ENCODE measurements at regions not wholly inside any gene's neighbourhood (a gene's known extent, or its start where the extent isn't known, plus 50 kb on each side); places are given as distances from the start of the nearest gene placed in this dataset.

DNA sequence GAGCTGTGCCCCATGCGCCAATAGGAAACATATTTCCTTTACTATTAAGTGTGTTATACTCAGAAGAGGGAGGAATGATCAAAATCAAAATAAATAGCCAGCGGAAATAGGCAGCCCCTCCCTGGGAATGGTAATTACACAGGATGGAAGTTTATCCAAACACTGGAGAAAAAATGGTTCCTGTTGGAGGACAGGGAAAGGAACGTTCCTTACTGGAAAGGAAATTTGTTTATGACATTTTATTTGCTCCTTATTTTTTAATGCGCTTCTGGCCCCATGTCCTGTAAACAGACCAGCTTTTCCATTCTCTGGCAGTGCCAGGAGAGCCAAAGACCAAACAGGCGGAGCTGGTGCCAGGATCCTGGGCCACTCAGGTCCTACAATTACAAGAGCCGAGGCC, 273.7 kb downstream of the SOX9 start:
- no peak for DNase-seq

DNA sequence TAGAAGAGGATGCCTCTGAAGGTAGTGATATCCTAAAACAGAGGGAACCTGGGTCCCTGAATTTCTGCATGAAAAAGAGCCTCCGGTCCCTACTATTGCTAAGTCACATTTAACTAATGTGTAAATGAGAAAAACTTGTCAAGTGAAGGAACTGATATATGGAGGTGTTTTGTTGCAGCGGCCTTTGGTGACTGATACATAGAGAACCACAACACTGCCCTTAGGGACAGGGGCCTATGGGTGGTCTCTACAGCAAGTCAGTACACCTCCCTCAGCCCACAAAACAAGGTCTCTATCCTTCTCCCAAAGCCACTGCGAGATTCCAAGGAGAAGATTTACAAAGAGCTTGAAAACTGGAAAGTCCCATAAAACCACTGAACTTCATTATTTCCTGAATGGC, 275.3 kb downstream of the SOX9 start:
- DNase-seq, result no peak

DNA sequence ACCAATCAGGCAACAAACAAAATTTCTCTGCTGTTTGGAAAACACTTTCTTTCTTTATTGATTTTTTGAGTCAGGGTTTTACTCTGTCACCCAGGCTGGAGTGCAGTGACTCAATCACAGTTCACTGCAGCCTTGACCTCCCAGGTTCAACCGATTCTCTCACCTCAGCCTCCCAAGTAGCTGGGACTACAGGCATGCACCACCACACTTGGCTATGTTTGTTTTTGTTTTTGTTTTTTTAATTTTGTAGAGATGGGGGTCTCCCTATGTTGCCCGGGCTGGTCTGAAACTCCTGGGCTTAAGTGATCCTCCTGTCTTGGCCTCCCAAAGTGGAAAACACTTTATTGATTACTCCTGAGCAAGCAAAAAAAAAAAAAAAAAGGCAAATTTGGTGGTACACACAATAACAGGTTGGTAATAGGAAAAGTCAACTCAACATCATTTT, 276.4 kb downstream of the SOX9 start:
- no peak for DNase-seq

DNA sequence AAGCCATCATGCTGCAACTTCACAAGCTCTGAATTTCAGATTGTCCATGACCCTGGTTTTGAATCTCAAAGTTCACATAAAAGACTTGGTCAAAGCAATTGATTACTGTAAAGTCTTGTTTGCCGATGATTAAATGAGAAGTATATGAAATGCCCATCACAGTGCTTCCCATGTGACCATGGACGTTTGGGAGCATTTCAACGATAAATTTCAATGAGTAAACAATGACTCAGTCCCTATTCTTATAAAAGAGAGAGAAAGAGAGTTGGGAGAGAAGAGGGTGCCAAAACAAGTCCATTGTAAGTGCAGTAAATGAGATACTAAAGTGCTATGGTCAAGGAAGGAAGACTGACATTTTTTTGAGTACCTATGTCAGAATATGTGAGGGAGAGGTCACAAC, 276.9 kb downstream of the SOX9 start:
- no peak for DNase-seq

DNA sequence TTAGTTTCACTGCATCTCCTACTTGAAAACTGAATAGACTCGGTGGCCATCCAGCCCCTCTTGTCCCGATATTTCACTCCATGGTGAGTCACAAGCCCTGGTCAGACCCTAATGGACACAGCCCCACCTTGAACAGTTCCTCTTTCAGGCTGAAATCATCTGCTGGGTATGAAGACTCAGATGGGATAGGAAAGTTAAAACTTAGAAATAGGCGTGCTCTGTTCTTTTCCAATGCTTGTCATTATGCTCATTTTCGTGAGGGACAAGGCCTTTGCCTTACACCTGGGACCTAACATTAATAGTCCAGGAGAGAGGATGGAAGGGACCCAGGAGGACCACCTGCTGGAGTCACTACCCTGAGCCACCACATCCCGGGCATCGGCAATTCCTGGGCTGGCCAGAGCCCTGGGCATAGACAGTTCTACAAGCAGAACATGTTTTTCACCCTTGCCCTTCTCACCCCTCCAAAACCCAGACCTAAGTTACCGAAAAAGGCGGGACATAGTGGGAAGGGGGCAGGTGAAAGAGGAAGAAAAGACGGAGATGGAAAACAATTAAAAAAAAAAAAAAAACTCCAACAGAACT, 278.3 kb downstream of the SOX9 start:
- no peak for DNase-seq

DNA sequence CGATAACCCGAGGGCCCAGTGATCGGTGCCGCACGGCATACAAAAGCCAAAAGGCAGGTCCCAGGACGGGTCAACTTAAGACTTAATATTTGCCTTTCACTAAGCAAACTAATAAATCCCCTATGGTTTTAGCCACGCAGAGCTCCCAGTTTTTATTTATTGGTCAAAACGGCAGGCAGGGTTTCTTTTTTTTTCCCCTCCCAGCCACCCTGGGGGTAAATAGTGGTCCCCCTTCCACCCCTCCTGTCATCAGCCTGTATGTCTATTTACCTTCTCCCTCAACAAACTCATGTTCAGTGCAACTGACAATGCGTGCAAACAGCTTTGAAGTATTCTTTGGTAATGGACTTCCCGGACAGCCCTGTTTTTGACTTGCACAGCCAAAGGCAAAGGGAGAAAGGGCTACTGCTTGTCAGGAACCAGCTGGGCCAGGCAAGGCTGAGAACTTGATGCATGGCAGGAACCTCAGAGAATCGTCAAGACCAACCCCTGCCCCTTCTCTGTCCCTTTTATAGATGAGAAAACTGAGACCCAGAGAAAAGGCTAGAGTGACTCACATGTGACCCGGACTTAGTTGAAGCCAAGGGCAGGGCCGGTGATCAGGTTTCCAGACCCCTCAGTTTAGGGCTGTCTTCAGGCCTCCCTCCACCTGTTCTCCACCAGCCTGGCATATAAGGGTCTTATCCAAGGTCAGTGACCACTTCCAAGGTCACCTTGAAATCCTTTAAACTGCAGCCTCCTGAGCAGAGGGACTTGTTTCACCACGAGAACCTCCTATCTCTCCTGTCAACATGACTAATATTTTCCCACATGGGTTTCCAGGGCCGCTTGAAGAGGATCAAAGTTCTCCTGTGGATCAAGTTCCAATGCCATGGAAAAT, 279.0 kb downstream of the SOX9 start:
- no peak for DNase-seq

DNA sequence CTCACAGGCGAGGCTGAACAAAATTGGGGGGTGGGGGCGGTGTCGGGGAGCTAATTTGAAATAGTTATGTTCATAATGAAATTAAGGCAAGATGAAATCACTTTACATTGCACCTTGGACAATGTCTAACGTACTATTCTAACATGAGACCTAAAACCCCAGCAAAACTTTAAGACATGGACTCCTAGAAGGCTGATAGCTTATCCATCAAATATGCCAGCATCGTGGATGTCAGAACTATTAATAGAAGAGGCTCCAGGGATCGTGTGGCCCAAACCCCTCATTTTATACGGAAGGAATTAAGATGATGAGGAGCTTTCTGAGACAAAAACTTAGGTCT, 279.6 kb downstream of the SOX9 start:
- DNase-seq, result no peak

DNA sequence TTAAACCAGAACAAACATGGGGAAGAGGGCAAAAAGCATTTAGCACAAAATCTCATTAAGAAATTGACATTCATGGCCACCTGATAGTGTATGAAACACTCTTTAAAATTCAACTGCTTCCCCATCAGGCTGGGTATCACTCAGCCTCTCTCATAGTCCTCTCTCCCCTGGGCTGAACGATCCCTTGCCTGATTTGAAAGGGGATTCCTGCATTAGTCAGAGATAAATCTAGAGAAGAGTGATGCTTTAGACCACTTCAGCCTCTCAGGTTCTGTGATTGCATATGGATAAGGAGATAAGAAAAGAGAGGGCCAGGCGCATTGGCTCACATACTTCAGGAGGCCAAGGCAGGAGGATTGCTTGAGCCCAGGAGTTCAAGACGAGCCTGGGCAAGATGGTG, 280.0 kb downstream of the SOX9 start:
- no peak for DNase-seq

DNA sequence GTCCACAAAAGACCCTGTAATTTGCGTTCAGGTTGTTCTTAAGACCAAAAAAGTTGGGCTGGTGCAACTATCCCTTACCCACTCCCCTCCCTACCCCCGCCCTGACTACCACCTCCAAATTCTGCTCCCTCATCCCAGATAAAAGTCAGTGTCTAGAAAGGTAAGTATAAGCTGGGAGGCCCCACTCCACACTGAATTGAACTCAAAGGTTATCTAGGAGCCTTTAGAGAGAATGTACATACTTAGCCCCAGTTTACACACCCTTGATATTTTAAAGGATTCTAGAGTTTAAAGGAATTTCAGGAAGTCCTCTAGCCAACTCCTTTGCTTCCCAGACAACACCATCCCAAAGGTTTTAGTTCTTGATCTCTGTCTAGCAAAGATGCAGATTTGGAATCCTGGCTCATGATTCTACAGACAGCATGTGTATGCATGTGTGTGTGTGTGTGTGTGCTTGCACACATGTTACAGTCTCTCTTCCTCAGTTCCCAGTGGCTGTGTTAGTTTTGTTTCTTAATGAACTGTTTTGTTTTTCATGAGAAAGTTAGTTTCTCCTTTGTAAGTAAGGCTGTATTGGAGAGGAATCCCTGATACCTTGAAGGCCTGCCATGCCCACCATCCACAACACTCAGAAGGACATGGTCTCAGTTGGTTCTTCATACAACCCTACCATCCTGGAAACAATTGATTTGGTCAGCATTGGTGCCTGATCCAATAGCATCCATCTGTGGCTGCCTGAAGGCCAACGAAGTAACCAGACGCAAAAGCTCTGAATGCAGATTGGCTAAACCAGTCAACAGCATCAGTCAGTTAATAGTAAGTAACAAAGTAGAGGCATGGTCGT, 281.3 kb downstream of the SOX9 start:
- no peak for DNase-seq

DNA sequence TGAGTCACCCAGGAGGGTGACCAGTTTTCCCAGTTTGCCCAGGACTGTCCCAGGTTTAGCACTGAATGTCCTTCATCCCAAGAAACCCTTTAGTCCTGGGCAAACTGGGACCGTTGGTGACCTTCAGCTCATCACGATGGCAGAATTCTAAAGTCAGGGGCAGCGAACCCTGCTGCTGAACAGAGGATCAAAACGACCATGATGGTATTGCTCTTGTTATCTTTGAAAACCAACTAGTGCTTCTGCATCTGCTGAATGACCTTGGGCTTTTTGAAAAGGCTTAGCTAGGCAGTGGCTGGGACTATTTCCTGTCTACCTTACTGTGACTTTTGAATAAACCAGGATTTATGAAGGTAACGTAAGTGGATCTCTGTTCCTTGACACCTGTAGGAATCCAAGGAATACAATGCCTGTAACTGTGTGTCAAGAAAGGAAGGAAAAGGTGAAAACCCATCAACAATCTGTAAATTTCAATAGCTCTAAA, 281.9 kb downstream of the SOX9 start:
- no peak for DNase-seq

DNA sequence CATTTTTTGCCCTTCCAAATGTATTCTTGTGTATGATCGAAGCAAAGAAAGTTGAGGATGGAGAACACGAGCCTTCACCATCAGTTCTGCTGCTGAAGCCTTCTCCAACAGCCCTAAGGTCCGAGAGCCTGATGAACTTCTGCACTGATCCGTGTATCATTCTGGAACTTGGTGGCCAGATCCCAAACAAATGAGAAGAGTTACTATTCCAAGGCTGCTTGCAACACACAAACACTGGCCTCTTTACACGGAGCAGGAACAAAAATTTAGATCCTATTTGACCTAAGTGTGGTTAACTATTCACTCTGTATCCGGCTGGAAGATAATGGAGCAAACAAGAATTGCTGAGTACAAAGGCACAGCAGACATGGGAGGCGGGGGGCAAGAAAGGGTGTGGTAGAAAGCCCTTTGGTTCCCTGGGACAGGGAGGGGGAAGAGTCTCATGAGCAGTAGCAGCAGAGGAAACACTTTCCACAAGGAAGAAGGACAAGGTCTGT, 282.9 kb downstream of the SOX9 start:
- DNase-seq, result no peak

DNA sequence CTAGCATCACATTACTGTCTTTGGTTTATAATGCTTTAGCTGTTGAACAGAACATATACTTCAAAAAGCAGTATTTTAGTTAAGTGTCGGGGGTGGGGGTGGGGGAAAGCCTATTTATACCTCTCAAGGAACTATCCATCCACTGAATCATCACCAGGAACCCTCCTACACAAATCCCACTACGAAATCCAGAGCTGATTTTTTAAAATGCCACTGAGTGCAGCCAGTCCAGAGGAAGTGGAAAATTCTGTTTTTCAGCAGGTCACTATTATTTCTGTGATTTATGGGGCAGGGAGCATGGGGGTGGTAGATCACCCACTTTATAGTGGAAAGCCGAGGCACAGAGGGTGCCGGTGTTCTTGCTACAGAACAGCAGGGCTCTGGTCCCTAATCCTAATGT, 284.1 kb downstream of the SOX9 start:
- peak; percentile 45 for DNase-seq

DNA sequence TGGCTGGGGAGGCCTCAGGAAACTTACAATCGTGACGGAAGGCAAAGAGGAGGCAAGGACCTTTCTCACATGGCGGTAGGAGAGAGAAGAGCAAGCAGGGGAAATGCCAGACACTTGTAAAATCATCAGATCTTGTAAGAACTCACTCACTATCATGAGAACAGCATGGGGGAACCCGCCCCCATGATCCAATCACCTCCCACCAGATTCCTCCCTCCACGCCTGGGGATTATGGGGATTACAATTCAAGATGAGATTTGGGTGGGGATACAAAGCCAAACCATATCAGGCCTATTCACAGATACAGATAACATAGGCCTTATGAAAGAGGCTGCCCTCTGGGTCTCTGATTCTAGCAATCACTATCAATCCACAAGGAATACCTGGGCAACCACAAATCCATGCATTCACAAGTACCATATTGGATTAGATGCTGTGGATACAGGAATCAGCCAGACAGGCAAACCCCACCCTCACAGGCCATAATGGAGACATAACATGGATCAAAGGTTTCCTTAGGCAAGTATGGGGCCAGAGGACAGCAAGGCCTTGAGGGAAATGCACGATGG, 284.9 kb downstream of the SOX9 start:
- DNase-seq, result no peak

DNA sequence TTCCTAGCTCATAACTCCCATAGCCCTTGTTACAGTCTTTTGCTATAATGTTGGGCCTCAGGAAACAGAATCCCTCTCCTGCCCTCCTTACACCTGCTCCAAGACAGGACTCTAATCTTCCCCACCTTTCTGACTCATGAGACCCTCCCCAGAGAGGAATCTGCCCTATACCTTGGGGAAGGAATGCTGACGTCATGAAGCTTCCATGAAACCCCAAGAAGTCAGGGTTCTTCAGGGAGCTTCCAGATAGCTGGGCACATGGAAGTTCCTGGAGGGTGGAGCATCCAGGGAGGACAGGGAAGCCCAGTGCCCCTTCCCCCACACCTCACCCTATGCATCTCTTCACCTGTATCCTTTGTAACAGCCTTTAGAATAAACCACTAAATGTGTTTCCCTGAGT, 285.7 kb downstream of the SOX9 start:
- DNase-seq, result no peak

DNA sequence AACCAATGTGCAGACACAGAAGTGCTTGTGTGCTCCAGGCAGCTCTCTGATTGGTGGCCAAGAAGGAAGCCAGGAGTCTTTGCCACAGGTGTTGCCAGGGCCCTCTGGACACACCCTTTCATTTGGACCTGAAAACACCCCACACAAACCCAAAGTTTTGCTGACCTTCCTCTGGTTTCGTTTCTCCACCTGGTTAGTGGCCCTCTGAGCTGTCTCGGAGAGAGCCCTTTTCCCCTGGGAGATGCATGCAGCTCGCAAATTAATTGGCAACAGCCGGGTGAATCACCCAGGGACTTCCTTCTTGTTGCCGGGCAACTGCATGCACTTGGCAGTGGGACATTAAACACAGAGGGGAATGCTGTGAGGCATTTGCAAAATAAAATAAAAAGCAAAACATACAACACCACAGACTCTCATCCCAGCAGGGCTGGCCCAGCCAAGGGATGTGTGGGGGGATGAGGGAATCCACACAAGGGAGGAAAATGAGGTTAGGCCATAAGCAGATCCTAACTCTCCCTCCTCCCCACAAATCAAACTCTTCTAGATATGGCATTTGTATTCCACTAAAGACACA, 286.6 kb downstream of the SOX9 start:
- peak; percentile 92 for DNase-seq

DNA sequence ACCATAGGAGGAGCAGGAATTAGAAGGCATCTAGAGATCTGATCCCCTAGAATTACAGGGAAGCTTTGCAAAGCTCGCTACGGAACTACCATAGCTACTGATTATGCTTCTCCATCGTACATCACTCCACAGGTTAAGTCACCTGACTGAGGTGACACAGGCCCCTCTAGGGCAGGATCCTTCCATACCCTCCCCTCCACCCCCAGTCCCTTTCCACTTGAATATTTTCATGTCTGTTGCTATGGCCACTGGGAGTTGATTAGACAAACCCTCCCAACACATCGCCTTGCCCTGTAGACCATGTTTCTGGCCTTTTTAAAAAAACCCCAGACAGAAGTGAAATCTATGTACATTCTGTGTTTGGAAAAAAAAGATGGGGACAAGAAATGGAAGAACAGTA, 287.1 kb downstream of the SOX9 start:
- DNase-seq, result no peak

DNA sequence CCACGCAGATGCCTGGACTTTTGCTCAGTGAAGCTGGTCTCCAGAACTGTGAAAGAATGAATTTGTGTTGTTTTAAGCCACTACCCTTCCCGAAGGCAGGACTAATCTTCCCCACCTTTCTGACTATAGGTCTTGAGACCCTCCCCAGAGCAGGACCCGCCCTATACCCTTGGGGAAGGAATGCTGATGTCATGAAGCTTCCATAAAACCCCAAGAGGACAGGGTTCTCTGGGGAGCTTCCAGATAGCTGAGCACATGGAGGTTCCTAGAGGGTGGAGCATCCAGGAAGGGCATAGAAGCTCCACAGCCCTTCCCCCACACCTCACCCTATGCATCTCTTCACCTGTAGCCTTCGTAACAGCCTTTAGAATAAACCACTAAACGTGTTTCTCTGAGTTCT, 287.8 kb downstream of the SOX9 start:
- DNase-seq, result no peak

DNA sequence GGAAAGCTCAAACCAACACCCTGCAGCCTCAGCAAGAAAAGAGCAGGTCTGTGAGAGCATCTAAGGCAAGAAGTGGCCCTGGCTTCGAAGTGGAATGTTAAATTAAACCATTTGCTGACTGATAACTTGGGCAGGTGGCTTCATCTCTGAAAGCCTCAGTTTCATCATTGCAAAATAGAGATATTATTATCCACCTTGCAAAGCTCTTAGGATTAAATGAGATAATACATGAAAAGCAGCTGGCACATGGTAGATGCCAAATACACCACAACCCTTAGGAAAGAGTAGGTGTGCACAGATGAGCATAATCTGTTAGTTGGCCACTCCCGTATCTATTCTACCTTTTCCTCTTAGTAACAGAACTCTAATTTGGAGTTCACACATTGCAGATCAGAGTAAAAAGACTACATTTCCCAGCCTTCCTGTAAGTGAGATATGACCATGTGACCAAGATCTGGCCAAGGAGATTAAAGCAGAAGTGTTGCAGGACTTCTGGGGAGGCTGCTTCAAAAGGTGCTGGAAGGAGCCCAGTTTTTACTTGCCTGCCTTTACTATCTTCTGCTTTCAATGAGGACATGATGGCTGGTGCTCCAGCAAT, 288.7 kb downstream of the SOX9 start:
- DNase-seq, result no peak

DNA sequence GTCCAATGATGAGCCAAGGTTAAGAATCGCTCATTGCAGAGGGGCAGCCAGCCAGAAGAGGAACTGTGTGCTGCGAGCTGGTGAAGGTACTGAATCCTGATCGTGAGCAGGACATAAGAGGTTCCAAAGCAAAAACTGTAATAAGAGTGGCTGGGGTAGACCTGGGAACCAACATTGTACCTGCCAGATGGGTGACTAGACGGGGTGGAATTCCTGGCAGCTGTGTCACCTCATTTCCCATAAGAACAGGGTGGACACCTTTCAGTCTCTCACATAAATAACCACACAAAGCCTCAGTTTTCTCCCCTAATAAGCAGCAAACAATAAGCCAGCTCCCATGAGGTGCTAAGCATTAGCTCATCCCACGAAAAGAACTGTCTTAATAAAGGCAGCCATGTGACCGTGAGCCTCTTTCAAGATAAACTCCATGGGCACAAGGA, 290.3 kb downstream of the SOX9 start:
- peak; percentile 90 for DNase-seq

DNA sequence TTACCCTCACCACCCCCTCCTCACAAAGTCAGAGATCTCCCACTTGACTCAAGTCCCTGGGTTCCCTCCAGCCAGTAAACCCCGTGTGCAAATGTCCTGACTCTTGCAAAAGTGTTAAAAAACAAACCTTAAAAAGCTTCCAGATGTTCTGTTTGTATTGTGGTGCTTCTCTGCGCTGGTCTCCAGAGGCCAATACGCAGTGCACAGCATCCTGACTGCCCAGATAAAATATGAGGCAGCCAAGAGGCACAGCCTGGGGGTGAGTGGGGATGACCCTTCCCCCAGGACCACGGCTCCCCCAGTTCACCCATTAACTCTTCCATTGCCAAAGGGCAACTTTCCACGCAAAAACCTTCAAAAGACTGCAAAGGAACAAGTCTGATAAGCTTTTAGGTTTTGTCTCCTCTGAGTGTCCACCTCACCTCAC, 291.8 kb downstream of the SOX9 start:
- DNase-seq, result no peak

DNA sequence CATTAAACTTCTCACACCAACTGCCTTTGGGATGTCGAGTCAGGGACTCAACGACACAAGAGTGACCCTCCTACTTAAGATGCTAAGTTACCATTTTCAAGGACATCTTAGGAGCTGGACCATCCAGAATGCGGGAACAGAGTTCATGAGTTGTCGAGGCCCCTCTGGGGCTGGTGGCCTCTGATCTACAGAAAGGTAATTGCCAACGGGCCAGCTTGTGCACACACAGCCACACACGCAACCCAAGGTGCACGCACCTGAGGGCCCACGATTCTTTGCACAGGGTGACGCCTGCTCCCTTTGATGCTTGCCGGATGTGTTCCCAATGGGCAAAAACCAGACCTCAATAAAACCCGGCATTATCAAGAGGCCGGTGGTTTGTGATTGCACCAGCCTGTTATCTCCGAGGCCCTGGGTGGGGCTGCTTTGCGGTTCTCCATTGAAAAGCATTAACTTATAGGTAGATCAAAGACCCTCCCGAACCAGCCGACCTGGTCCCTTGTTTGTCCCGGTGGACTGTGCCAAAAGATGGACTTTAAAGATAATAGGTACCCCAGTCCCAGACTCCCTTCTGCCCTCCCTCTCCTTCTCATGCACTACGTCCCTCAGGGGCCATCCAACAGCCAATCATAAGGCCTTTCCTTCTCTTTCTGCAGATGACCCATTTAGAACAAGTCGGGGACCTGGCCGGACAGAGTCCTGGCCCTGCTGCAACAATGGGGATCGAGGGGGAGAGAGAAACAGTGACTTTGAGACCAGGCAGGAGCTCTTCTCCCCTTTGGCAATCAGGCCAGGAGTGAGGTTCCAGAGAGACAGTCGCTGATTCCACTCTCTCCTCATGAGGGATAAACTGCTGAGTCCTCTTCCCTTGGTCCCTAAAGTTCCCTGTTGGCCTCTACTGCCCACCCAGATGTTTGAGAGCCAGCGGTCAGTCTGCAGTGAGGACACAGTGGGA, 292.5 kb downstream of the SOX9 start:
- no peak for DNase-seq

Measured in kidney glomerular epithelial cell (primary cell).